ENCODE measurements at regions not wholly inside any gene's neighbourhood (a gene's known extent, or its start where the extent isn't known, plus 50 kb on each side); places are given as distances from the start of the nearest gene placed in this dataset.
A peak's percentile ranks its signal among the peaks of the same experiment; 100 is the strongest.

GRCh38 chr1:196002906-196003305, 605.3 kb downstream of the KCNT2 start:
- in situ Hi-C loops (cut with MboI): no loop called here
- Histone ChIP-seq H3K79me2 (ENCODE audit: control insufficient read depth, insufficient read depth, low read length) (no peaks in the 10 kb centered on the region), H3K9me1 (ENCODE audit: control insufficient read depth, insufficient read depth, low read length) (no peaks in the 10 kb centered on the region), H3K27me3 (ENCODE audit: control insufficient read depth in 2 of 2, insufficient read depth in 2 of 2, low read length in 2 of 2) (no peaks in the 10 kb centered on the region), H3K4me3 (no peak overlapping the region), H3K4me1 (replicated peaks in 1 of 2; ENCODE audit: control insufficient read depth in 2 of 2, insufficient read depth in 2 of 2, low read length in 2 of 2) (no peaks in the 10 kb centered on the region), H3K4me2 (ENCODE audit: insufficient read depth, low read length) (no peak overlapping the region), H3K27ac (ENCODE audit: extremely low read depth, low read depth, low read length) (no peak overlapping the region), H3K9me3 (replicated peaks; ENCODE audit: control insufficient read depth, insufficient read depth, low read depth, low read length) (no peaks in the 10 kb centered on the region), H3K36me3 (ENCODE audit: control insufficient read depth, insufficient read depth, low read length) (no peaks in the 10 kb centered on the region), H3K9ac (ENCODE audit: insufficient read depth in 1 of 2, low read depth in 2 of 2, low read length in 2 of 2) (no peak overlapping the region), H4K20me1 (replicated peaks; ENCODE audit: control insufficient read depth, insufficient read depth, low read length) (no peaks in the 10 kb centered on the region), H2AFZ (ENCODE audit: low read depth, low read length) (0 out of 2 replicates have a peak overlapping the region, but pooled peaks have one; percentile 21)
- 22% methylated on average over 3 of the region's 3 CpGs for WGBS (ENCODE audit: insufficient coverage, low coverage, missing lambda C conversion rate)
- FAIRE-seq (no peak), ATAC-seq (no peak), DNase-seq (ENCODE audit: extremely low read depth in 1 of 4, low spot score in 3 of 4) (no peak)
- ChIA-PET CTCF (ENCODE audit: low intra/inter-chr PET ratio) (no interaction called here), POLR2A (interaction anchor here (0.6 kb wide), 1 partner anchor 18 kb away, joined by 3 read pairs; no protein-coding TSS in a partner anchor)
- intact Hi-C loops (cut with micrococcal nuclease): no loop called here
- TF ChIP-seq MTF1 (CRISPR knock-in tag; IDR thresholded peaks at IDR 0.05; ENCODE audit: borderline replicate concordance) (no peak), CBX2 (IDR thresholded peaks at IDR 0.05; ENCODE audit: insufficient read depth, low read length, poor library complexity, severe bottlenecking) (no peak), CREBBP (IDR thresholded peaks at IDR 0.05; ENCODE audit: low read depth, low read length) (no peak), NR2C2 (CRISPR knock-in tag; IDR thresholded peaks at IDR 0.05) (no peak), NR2C2 (tag; IDR thresholded peaks at IDR 0.05) (no peak), TRIM28 (IDR thresholded peaks at IDR 0.05) (no peak), ESRRB (CRISPR knock-in tag; IDR thresholded peaks at IDR 0.05; ENCODE audit: borderline replicate concordance) (no peak), ZBTB17 (CRISPR knock-in tag; IDR thresholded peaks at IDR 0.05) (no peak), HLTF (IDR thresholded peaks at IDR 0.05) (no peak), JUN (IDR thresholded peaks at IDR 0.05; ENCODE audit: borderline replicate concordance, low read depth, low read length) (no peak), JUN (CRISPR knock-in tag; IDR thresholded peaks at IDR 0.05; ENCODE audit: borderline replicate concordance) (no peak), ZNF431 (CRISPR knock-in tag; IDR thresholded peaks at IDR 0.05) (no peak), ZNF644 (tag; IDR thresholded peaks at IDR 0.05; ENCODE audit: low read depth) (no peak), PHF21A (IDR thresholded peaks at IDR 0.05; ENCODE audit: borderline replicate concordance, low read depth) (no peak), ZNF583 (CRISPR knock-in tag; IDR thresholded peaks at IDR 0.05) (no peak), CEBPB (tag; IDR thresholded peaks at IDR 0.05) (no peak)
- TF ChIP-seq, protein P1, sequence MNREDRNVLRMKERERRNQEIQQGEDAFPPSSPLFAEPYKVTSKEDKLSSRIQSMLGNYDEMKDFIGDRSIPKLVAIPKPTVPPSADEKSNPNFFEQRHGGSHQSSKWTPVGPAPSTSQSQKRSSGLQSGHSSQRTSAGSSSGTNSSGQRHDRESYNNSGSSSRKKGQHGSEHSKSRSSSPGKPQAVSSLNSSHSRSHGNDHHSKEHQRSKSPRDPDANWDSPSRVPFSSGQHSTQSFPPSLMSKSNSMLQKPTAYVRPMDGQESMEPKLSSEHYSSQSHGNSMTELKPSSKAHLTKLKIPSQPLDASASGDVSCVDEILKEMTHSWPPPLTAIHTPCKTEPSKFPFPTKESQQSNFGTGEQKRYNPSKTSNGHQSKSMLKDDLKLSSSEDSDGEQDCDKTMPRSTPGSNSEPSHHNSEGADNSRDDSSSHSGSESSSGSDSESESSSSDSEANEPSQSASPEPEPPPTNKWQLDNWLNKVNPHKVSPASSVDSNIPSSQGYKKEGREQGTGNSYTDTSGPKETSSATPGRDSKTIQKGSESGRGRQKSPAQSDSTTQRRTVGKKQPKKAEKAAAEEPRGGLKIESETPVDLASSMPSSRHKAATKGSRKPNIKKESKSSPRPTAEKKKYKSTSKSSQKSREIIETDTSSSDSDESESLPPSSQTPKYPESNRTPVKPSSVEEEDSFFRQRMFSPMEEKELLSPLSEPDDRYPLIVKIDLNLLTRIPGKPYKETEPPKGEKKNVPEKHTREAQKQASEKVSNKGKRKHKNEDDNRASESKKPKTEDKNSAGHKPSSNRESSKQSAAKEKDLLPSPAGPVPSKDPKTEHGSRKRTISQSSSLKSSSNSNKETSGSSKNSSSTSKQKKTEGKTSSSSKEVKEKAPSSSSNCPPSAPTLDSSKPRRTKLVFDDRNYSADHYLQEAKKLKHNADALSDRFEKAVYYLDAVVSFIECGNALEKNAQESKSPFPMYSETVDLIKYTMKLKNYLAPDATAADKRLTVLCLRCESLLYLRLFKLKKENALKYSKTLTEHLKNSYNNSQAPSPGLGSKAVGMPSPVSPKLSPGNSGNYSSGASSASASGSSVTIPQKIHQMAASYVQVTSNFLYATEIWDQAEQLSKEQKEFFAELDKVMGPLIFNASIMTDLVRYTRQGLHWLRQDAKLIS (CRISPR knock-in tag; IDR thresholded peaks at IDR 0.05): no peak
- TF ChIP-seq, protein P2, sequence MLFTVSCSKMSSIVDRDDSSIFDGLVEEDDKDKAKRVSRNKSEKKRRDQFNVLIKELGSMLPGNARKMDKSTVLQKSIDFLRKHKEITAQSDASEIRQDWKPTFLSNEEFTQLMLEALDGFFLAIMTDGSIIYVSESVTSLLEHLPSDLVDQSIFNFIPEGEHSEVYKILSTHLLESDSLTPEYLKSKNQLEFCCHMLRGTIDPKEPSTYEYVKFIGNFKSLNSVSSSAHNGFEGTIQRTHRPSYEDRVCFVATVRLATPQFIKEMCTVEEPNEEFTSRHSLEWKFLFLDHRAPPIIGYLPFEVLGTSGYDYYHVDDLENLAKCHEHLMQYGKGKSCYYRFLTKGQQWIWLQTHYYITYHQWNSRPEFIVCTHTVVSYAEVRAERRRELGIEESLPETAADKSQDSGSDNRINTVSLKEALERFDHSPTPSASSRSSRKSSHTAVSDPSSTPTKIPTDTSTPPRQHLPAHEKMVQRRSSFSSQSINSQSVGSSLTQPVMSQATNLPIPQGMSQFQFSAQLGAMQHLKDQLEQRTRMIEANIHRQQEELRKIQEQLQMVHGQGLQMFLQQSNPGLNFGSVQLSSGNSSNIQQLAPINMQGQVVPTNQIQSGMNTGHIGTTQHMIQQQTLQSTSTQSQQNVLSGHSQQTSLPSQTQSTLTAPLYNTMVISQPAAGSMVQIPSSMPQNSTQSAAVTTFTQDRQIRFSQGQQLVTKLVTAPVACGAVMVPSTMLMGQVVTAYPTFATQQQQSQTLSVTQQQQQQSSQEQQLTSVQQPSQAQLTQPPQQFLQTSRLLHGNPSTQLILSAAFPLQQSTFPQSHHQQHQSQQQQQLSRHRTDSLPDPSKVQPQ (CRISPR knock-in tag; IDR thresholded peaks at IDR 0.05; ENCODE audit: borderline replicate concordance): no peak
- BruUV-seq (replicated peaks): no TSS peak

Data from K562 (cell line).